OCI-LY3 (cell line): ENCODE measurements at regions not wholly inside any gene's neighbourhood (a gene's known extent, or its start where the extent isn't known, plus 50 kb on each side); places are given as distances from the start of the nearest gene placed in this dataset.

ENCODE experiments used
- EZH2phosphoT487 ChIP-seq: fragments of 200-600 bp; shearing (Covaris generic); IDR thresholded peaks from 2 replicates; pipeline ENCODE4 v1.6.1; 2018; ENCODE audit warnings: antibody characterized with exemption, mixed run types, low read depth
- TF ChIP-seq, protein P1 (sequence below): fragments of 200-600, 300-600 bp; sonication (generic); IDR thresholded peaks from 2 replicates; pipeline ENCODE4 v1.5.1; 2014; ENCODE audit warnings: antibody characterized with exemption, low read length, low read depth

DNA sequence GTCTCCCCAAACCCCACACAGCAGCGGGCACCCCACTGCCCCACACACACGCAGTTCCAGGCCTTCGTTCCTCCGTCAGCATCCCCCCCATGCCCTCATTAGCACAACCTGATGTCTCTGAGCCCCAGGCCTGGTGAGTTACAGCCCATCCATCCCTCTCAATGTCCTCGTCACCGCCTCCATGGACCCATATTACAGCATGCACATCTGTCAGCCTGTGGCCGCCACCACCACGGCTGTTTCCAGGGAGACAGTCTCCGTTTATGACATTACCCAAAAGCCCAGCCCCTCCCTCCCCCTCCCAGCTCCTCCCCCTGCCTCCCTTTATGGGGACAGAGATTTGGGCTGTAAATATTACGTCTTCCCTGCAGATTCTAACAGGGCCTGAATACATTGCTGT lies 143.1 kb upstream of the LINGO1 start:
- TF ChIP-seq, protein P1, sequence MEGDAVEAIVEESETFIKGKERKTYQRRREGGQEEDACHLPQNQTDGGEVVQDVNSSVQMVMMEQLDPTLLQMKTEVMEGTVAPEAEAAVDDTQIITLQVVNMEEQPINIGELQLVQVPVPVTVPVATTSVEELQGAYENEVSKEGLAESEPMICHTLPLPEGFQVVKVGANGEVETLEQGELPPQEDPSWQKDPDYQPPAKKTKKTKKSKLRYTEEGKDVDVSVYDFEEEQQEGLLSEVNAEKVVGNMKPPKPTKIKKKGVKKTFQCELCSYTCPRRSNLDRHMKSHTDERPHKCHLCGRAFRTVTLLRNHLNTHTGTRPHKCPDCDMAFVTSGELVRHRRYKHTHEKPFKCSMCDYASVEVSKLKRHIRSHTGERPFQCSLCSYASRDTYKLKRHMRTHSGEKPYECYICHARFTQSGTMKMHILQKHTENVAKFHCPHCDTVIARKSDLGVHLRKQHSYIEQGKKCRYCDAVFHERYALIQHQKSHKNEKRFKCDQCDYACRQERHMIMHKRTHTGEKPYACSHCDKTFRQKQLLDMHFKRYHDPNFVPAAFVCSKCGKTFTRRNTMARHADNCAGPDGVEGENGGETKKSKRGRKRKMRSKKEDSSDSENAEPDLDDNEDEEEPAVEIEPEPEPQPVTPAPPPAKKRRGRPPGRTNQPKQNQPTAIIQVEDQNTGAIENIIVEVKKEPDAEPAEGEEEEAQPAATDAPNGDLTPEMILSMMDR, result no peak
- no peak for TF ChIP-seq EZH2phosphoT487
